Ascending aorta (tissue), 2 donors: ENCODE measurements at regions not wholly inside any gene's neighbourhood (a gene's known extent, or its start where the extent isn't known, plus 50 kb on each side); places are given as distances from the start of the nearest gene placed in this dataset.

Source experiments
- DNase-seq, 2 donors: peaks; one replicate each; pipeline ENCODE4 v3.0.0-alpha.2; 2019; ENCODE audit warnings: low spot score in 2 of 2
- H3K27ac ChIP-seq, 2 donors: fragments of 200-600 bp; sonication (generic); one replicate each; pipeline ENCODE4 v1.5.1; 2016 to 2017; ENCODE audit warnings: mild to moderate bottlenecking in 1 of 2
- H3K27me3 ChIP-seq: fragments of 200-600 bp; sonication (generic); one replicate; pipeline ENCODE4 v1.5.1; 2017
- H3K36me3 ChIP-seq, 2 donors: fragments of 200-600 bp; sonication (generic); one replicate each; pipeline ENCODE4 v1.5.1; 2016
- H3K4me1 ChIP-seq, 2 donors: fragments of 200-600 bp; sonication (generic); one replicate each; pipeline ENCODE4 v1.5.1; 2016 to 2017; ENCODE audit warnings: mild to moderate bottlenecking in 1 of 2
- H3K4me3 ChIP-seq, 2 donors: fragments of 200-600 bp; sonication (generic); one replicate each; pipeline ENCODE4 v1.5.1; 2016 to 2017; ENCODE audit warnings: mild to moderate bottlenecking in 1 of 2
- H3K9me3 ChIP-seq, 2 donors: fragments of 200-600 bp; sonication (generic); one replicate each; pipeline ENCODE4 v1.5.1; 2016
- intact Hi-C: fragments of 100-400 bp; cut with DNase I; formaldehyde crosslinking; loops from one replicate; pipeline ENCODE4 v1.15.1; 2023
- TF ChIP-seq, protein P1 (sequence below), 3 experiments: fragments of 200-600 bp in 2 of 3; fragments of 450-650 bp in 1 of 3; sonication (generic) in 2 of 3; IDR thresholded peaks; one replicate each; pipeline ENCODE4 v1.5.1; 2016 to 2019; ENCODE audit warnings: antibody characterized with exemption in 3 of 3, mild to moderate bottlenecking in 1 of 3, moderate library complexity in 1 of 3

DNA sequence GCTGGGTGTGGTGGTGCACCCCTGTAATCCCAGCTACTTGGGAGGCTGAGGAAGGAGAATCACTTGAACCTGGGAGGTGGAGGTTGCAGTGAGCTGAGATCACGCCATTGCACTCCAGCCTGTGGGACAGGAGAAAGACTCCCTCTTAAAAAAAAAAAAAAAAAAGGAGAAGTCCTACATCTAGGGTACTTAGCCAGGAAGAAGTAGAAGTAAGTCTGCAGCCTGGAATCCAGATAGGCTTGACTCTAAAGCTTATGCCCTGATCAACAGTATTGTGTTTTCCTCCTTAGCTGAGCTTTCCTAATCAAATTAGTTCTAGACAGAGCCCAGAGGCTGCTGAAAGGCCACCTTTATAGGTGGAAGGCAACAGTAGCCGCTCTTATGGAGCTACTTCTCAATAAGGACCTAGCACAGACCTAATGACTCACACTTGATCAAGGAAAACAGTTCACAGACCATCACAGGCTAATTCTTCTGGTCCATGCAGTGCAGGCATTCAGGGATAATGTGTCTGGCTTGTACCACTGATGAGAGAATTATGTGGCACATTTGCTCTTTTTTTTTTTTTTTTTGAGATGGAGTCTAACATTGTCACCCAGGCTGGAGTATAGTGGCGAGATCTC, 105.5 kb upstream of the KLF4 start:
- Histone ChIP-seq H3K27me3 (no peaks in the 10 kb centered on the region), H3K27ac (no peak overlapping the region), H3K9me3 (no peaks in the 10 kb centered on the region), H3K4me3 (no peak overlapping the region), H3K36me3 (no peaks in the 10 kb centered on the region), H3K4me1 (no peaks in the 10 kb centered on the region)
- no peak for DNase-seq
- intact Hi-C loops = no loop called here
- TF ChIP-seq, protein P1, sequence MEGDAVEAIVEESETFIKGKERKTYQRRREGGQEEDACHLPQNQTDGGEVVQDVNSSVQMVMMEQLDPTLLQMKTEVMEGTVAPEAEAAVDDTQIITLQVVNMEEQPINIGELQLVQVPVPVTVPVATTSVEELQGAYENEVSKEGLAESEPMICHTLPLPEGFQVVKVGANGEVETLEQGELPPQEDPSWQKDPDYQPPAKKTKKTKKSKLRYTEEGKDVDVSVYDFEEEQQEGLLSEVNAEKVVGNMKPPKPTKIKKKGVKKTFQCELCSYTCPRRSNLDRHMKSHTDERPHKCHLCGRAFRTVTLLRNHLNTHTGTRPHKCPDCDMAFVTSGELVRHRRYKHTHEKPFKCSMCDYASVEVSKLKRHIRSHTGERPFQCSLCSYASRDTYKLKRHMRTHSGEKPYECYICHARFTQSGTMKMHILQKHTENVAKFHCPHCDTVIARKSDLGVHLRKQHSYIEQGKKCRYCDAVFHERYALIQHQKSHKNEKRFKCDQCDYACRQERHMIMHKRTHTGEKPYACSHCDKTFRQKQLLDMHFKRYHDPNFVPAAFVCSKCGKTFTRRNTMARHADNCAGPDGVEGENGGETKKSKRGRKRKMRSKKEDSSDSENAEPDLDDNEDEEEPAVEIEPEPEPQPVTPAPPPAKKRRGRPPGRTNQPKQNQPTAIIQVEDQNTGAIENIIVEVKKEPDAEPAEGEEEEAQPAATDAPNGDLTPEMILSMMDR (IDR thresholded peaks at IDR 0.05) = no peak

DNA sequence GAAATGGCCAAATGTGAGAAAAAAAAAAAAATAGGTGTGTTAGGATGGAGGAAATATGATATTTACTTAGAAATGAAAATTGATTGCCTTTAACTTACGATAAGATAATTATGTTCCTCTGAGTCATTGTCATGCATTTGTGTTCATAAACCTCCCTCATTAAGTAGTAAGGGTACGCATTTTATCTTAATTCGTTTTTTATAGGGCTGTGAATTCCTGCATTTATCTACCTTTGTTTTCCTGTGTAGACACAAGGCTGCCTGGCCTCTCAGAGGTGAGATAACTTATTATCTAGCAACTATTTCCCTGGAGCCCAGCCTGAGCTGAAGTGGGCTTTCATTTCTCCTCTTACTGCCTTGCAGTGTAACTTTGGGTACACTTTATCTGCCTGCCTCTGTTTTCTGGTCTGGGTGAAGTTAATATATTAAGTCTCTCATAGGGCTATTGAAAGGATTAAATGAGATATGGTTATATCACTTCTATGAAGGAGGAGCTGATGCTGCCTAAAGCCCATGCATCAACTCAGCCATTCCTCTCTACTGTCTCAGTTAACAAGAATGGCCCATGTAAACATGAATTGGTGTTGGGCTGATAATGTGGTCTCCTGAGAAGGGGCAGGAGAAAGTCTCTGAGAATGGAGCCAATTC, 103.8 kb upstream of the KLF4 start:
- H3K4me1 ChIP-seq = no peaks in the 10 kb centered on the region
- no peak overlapping the region for H3K4me3 ChIP-seq
- no peak for DNase-seq
- TF ChIP-seq, protein P1 (IDR thresholded peaks at IDR 0.05) = no peak
- no peaks in the 10 kb centered on the region for H3K27me3 ChIP-seq
- H3K9me3 ChIP-seq = no peaks in the 10 kb centered on the region
- H3K27ac ChIP-seq = no peak overlapping the region
- no peaks in the 10 kb centered on the region for H3K36me3 ChIP-seq
- intact Hi-C loops = no loop called here

DNA sequence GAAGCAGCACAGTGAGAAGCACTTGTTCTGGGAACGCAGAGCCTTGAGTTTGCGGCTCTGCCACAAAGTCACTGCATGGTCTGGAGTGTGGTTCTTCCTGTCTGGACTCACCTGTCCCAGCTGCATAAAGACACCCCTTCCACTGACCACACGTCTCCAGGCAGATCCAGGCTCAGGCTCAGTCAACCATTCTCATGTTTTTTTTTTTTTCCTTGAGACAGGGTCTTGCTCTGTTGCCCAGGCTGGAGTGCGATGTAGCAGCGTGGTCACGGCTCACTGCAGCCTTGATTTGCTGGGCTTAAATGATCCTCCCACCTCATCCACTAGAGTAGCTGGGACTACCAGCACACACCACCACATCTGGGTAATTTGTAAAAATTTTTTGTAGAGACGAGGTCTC, 102.9 kb upstream of the KLF4 start:
- Histone ChIP-seq H3K4me1 (no peaks in the 10 kb centered on the region), H3K36me3 (no peaks in the 10 kb centered on the region), H3K27me3 (no peaks in the 10 kb centered on the region), H3K9me3 (no peaks in the 10 kb centered on the region), H3K4me3 (no peak overlapping the region), H3K27ac (no peak overlapping the region)
- TF ChIP-seq, protein P1 (IDR thresholded peaks at IDR 0.05) = no peak
- DNase-seq = no peak
- intact Hi-C loops = no loop called here

- H3K27me3 ChIP-seq = no peaks in the 10 kb centered on the region
- intact Hi-C loops = no loop called here
- H3K27ac ChIP-seq = no peak overlapping the region
- no peaks in the 10 kb centered on the region for H3K4me1 ChIP-seq
- H3K9me3 ChIP-seq = no peaks in the 10 kb centered on the region
- DNase-seq = no peak
- no peaks in the 10 kb centered on the region for H3K36me3 ChIP-seq
- TF ChIP-seq, protein P1 (IDR thresholded peaks at IDR 0.05) = no peak
- no peak overlapping the region for H3K4me3 ChIP-seq
Measured at GRCh38 chr9:107591781-107592180, 102.2 kb upstream of the KLF4 start.

DNA sequence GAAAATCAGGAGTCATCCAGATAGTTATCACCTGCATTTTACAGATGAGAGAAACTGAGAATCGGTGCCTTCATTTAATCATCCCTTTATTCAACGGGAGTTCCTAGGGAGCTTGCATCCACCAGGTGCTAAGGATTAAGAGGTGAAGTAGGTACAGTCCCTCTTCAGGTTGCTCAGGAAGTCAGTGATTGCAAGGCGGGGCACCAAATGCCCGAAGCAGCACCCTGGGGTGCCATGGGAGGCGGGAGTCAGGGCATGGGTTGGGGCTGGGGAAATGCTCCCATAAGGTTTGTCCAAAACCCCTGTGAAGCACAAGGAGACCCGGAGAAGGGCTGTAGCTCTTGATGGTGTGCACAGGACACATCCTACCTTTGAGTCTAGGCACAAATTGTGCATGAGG, 98.8 kb upstream of the KLF4 start:
- Histone ChIP-seq H3K4me1 (no peaks in the 10 kb centered on the region), H3K27ac (no peak overlapping the region), H3K9me3 (no peaks in the 10 kb centered on the region), H3K36me3 (no peaks in the 10 kb centered on the region), H3K27me3 (no peaks in the 10 kb centered on the region), H3K4me3 (no peak overlapping the region)
- TF ChIP-seq, protein P1 (IDR thresholded peaks at IDR 0.05) = no peak
- no peak for DNase-seq
- intact Hi-C loops = loop anchor here (10.0 kb wide), 1 partner anchor 84 kb away; no protein-coding TSS in a partner anchor
